Activated CD4-positive, alpha-beta T cell treated with anti-CD3 and anti-CD28 coated beads for 24 hours (primary cell): ENCODE measurements at regions not wholly inside any gene's neighbourhood (a gene's known extent, or its start where the extent isn't known, plus 50 kb on each side); places are given as distances from the start of the nearest gene placed in this dataset.
"Not testable (repeated sequence)": the region's sequence is repeated elsewhere in the genome, so short reads cannot be mapped to it uniquely, and the experiment has no call there.

Experiments
- DNase-seq, 2 donors: peaks; one replicate each; pipeline ENCODE4 v3.0.0-alpha.2; 2020; ENCODE audit warnings: low read depth in 2 of 2

DNA sequence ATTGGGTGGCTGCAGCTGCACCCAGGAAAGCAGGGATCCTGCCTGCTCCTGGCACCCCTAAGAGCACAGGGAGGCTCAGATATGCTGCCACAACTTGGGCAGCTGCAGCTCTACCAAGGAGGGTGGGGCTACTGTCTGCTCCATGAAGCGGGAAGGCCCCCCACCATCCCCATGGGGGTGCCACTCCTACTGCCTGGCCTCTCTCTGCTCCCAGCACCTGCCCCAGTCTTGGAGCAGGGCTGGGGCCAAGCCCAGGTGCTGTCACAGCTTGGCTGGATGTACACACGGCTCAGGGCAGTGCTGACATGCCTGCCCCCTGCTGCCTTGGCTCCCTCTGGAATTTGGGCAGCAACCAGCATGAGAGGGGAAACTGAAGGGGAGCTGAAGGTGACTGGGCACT is 214.7 kb upstream of the PLPPR1 start:
- no peak for DNase-seq

DNA sequence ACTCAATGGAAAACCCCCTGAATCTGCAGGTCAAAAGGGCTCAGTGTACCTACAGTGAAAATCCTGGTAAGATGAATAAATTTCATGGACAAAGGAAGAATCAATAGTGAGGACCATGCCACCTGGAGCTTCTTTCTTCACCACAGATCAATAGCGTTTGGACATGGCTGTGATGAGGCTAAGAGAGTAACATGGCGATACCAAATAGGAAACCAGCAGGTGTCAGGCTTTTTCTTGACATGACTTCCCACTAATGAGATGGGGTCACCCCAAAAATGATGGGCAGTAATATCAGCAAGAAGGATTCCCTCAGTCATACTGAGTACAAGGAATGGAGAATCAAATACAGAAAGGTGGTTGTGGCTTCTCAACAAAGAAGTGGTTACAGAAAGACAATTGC is 208.5 kb upstream of the PLPPR1 start:
- DNase-seq = no peak

DNA sequence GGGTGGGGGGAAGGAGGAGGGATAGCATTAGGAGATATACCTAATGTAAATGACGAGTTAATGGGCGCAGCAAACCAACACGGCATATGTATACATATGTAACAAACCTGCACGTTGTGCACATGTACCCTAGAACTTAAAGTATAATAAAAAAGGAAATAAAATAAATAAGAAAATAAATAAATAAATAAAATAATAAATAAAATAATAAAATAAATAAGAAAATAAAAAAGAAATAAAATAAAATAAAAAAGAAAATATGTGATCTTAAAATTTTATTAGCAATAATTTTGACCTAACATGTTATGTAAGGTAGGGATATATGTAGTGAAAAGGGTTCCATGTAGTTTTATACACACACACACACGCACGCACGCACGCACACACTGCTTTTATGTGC is 195.5 kb upstream of the PLPPR1 start:
- DNase-seq = not testable (repeated sequence)

DNA sequence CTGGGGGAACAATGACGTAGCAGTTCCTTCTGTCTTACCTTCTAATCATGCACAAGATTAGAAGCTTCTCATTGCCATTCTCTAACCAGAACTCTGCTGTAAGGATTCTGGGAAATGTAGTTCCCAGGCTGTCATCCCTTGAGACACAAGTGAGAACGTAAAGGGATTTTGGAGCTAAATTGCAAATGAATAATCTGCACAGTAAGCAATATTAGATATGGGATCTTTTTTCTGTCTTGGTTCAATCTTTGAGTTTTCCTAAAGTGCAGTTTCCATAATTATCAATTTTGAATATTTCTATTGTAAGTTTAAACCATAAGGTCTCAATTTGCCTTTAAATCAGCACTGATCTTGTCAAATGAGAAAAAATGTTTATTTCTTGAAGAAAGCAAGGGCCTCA is 189.7 kb upstream of the PLPPR1 start:
- no peak for DNase-seq

DNA sequence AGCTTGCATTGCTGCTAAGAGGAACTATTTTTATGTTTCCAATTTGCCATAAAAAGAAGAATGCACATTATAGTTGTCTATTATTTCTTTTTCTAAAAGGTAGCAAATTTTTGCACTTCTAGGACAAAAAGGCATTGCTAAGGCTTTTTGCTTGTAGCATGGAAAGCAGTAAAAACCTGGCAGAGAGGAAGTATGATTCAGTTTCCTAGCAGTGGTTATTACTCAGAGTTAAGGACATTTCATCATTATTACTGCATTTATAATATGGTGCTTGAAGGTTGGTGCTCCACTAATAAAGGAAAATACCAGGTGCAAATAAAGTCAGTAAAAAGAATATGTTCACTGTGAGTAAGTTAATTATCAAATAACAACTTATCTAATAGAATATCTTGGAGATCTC is 179.8 kb upstream of the PLPPR1 start:
- no peak for DNase-seq

DNA sequence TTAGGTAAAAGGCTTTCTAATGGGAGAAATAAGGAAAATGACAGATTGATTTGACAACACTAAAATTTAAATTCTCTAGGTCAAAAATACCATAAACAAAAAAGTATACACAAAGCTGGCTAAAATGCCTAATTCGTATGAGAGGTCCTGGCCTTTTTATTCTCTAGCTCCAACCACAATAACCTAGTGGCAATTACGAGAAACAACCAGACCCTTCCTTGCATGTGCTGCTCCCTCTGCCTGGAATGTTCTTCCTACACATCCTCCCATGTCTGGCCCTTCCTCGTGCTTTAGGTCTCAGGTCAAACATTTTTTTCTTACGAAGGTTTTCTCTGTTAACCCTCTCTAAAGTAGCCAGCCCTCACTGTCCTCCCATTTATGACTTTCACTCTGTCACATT is 176.4 kb upstream of the PLPPR1 start:
- DNase-seq = no peak

DNA sequence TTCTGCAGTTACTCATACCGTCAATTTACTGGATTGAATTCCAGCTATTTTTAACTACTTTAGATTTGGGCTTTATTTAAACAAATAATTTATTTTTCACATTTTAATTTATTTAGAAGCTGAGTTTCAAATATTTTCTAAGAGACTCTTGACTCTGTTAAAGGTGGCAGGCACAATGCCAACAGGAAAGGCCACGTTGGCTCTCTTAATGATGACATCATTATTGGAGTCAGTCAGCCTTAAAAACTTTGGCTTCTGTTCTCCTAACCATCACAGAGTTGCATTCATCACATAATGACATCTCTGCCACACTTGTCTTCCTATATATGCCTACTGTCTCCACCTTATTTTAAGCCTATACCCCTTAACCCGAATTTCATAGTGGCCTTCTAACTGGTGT is 172.3 kb upstream of the PLPPR1 start:
- no peak for DNase-seq

DNA sequence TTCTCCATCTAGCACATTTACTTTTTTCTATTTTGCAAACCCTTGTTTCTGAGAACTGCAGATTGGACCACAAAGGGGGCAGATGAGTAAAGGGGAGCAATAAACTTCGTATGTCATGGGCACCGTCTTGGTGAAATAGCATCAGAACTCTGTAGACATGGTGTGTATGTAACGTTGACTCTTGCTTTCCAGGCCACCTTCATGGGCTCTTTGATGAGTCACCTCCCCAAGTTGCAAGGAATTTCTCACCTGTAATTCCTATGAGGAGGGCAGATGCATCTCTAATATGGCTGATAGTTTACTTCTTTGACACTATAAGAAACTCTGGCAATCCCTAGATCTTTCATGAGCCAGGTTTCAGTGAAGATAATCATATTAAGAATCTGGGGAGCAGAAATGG is 163.4 kb upstream of the PLPPR1 start:
- no peak for DNase-seq

- no peak for DNase-seq
These were observed 162.9 kb upstream of the PLPPR1 start for GRCh38 chr9:100865648-100866047.

DNA sequence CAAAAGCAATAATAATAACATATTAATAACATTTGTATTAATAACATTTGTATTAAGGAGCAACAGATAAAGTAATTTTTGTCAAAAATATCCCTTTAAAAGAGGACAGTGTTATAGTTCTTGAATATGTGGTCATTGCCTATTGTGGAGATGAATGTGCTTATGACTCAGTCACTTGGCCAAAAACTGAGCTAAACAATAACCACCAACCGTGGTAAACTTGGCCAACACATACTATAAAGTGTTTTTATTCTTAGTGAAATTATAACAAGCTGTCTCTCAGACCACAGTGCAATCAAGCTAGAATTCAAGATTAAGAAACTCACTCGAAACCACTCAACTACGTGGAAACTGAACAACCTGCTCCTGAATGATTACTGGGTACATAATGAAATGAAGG is 159.2 kb upstream of the PLPPR1 start:
- no peak for DNase-seq

GRCh38 chr9:100879884-100880283 is 148.6 kb upstream of the PLPPR1 start:
- DNase-seq = no peak

GRCh38 chr9:100880284-100880683 is 148.2 kb upstream of the PLPPR1 start:
- DNase-seq = no peak

- DNase-seq = no peak
These were observed 144.0 kb upstream of the PLPPR1 start for GRCh38 chr9:100884518-100884917.

GRCh38 chr9:100890321-100890720 is 138.2 kb upstream of the PLPPR1 start:
- no peak for DNase-seq

DNA sequence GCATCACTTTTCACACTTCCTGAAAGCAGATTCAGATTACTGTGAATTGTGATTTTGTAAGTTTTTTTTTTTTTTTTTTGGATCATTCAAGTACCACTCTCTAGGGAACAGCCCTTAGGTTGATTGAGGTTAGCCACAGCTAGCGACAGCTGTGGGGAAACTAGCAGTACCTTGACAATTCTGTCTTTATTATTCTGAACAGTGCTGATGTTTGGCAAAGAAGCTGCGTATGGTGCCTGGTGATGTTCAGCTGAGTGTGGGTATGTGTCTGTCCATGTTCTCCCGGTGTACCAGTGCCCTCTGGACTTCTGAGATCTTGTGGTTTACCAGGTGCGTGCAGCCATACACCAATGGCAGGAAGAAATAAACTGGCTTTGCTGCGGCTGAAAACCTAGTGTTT is 117.3 kb upstream of the PLPPR1 start:
- DNase-seq = no peak

- DNase-seq = no peak
These were observed 115.3 kb upstream of the PLPPR1 start for GRCh38 chr9:100913257-100913656.

- DNase-seq = no peak
These were observed 114.3 kb upstream of the PLPPR1 start for GRCh38 chr9:100914266-100914665.

DNA sequence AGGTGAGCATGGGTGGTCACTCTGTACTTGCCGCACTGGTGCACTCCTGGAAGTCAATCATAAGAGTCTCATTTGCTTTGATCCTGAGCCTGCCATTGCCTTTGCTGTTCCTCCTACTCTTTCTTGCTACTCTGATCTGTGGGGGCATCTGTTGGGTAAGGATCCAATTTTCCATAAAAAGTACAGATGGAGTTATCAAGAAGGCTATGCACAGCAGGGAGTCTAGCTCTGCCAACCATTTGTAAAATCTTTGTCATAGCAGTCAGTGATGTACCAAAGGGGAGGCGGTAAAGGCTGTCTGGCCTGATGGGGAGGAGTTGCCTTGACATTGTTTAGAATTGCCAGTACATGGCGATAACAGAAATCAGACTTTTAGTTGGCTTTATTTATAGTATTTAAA is 109.0 kb upstream of the PLPPR1 start:
- no peak for DNase-seq

DNA sequence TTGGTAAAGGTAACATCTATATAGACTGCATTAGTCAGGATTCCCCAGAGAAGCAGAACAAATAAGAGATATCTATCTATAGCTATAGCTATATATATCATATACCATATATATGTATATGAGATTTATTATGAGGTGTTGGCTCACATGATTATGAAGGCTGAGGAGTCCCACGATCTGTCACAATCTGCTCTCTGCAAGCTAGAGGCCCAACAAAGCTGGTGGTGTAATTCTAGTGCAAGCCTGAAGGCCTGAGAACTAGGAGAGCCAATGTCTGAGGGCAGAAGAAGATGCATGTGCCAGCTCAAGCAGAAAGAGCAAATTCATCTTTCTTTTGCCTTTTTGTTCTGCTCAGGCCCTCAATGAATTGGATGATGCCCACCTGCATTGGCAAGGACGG is 102.2 kb upstream of the PLPPR1 start:
- no peak for DNase-seq

GRCh38 chr9:100927763-100928162 is 100.8 kb upstream of the PLPPR1 start:
- DNase-seq = no peak

GRCh38 chr9:100933656-100934055 is 94.9 kb upstream of the PLPPR1 start:
- DNase-seq = no peak

GRCh38 chr9:100937382-100937781 is 91.1 kb upstream of the PLPPR1 start:
- no peak for DNase-seq

GRCh38 chr9:100938507-100938906 is 90.0 kb upstream of the PLPPR1 start:
- no peak for DNase-seq

- no peak for DNase-seq
These were observed 88.9 kb upstream of the PLPPR1 start for GRCh38 chr9:100939636-100940035.

DNA sequence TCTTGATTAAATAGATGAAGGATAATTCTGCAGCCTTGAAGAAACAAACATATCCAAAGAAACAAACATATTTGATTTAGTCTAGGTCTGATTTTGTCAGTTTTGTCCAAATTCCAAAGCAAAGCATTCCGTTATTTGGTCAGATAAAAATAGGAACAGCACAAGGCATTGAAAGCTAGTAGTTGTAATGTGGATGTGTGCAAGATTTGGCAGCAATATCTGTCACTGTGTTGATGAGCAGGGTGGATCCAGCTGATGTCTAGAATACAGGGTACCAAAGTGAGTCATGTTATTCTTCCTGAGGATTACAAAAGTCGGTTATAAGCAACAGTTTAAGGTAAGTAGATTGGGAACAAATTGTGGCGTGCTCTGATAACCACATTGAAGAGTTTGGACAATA is 69.3 kb upstream of the PLPPR1 start:
- no peak for DNase-seq
